Ishikawa (cell line): ENCODE measurements at regions not wholly inside any gene's neighbourhood (a gene's known extent, or its start where the extent isn't known, plus 50 kb on each side); places are given as distances from the start of the nearest gene placed in this dataset.

Experiments
- CEBPB ChIP-seq: IDR thresholded peaks from 2 replicates; pipeline ENCODE4 v1.6.1; 2012
- CREB1 ChIP-seq: IDR thresholded peaks from 2 replicates; pipeline ENCODE4 v1.6.1; 2012; ENCODE audit warnings: low read depth
- EGR1 ChIP-seq: IDR thresholded peaks from 2 replicates; pipeline ENCODE4 v1.6.1; 2012
- EP300 ChIP-seq: IDR thresholded peaks from 2 replicates; pipeline ENCODE4 v1.6.1; 2012; ENCODE audit warnings: borderline replicate concordance
- FOXM1 ChIP-seq: IDR thresholded peaks from 2 replicates; pipeline ENCODE4 v1.6.1; 2012; ENCODE audit warnings: low read depth, borderline replicate concordance
- MAX ChIP-seq: IDR thresholded peaks from 2 replicates; pipeline ENCODE4 v1.6.1; 2012
- NFIC ChIP-seq: IDR thresholded peaks from 2 replicates; pipeline ENCODE4 v1.6.1; 2012
- RAD21 ChIP-seq: IDR thresholded peaks from 2 replicates; pipeline ENCODE4 v1.6.1; 2012; ENCODE audit warnings: low read depth
- REST ChIP-seq: IDR thresholded peaks from 2 replicates; pipeline ENCODE4 v1.6.1; 2012; ENCODE audit warnings: low read depth, mild to moderate bottlenecking
- TAF1 ChIP-seq: IDR thresholded peaks from 2 replicates; pipeline ENCODE4 v1.6.1; 2012; ENCODE audit warnings: low read depth, mild to moderate bottlenecking
- TCF12 ChIP-seq: IDR thresholded peaks from 2 replicates; pipeline ENCODE4 v1.6.1; 2012; ENCODE audit warnings: low read depth
- TEAD4 ChIP-seq: IDR thresholded peaks from 2 replicates; pipeline ENCODE4 v1.6.1; 2012
- YY1 ChIP-seq: IDR thresholded peaks from 2 replicates; pipeline ENCODE4 v1.6.1; 2012; ENCODE audit warnings: low read depth

DNA sequence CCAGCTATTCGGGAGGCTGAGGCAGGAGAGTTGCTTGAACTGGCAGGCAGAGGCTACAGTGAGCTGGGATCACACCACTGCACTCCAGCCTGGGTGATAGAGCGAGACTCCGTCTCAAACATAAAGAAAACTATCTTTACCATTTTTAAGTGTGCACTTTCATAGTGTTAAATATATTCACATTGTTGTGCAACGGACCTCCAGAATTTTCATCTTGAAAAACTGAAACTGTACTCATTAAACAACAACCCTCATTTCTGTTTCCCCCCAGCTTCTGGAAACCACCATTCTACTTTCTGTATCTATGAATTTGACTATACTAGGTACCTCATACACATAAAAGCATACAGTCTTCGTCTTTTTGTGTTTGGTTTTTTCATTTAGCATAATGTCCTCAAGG is 375.1 kb downstream of the SHQ1 start:
- TF ChIP-seq CEBPB (no peak), REST (no peak), TEAD4 (no peak), RAD21 (no peak), YY1 (no peak), EP300 (no peak), EGR1 (no peak), TAF1 (no peak), TCF12 (no peak), MAX (no peak), NFIC (no peak), FOXM1 (no peak), CREB1 (no peak)
